Neutrophil (primary cell): ENCODE measurements at regions not wholly inside any gene's neighbourhood (a gene's known extent, or its start where the extent isn't known, plus 50 kb on each side); places are given as distances from the start of the nearest gene placed in this dataset.

Experiments used
- H3K27ac ChIP-seq: fragments of 200-600 bp; sonication (generic); 2 replicates; pipeline ENCODE4 v1.5.1; 2016; ENCODE audit warnings: mild to moderate bottlenecking, moderate library complexity
- H3K27me3 ChIP-seq: fragments of 200-600 bp; sonication (generic); 2 replicates; pipeline ENCODE4 v1.6.0; 2016; ENCODE audit warnings: mild to moderate bottlenecking
- H3K36me3 ChIP-seq: fragments of 200-600 bp; sonication (generic); 2 replicates; pipeline ENCODE4 v1.5.1; 2017
- H3K4me1 ChIP-seq, 2 experiments: fragments of 200-600 bp in 1 of 2; sonication (generic) in 1 of 2; 1 replicate in 1 of 2; 2 replicates in 1 of 2; pipeline versions ENCODE4 v1.5.1 to v1.6.1; 2013 to 2016; ENCODE audit warnings: low read depth in 1 of 2, low read length in 1 of 2, mild to moderate bottlenecking in 1 of 2, moderate library complexity in 1 of 2; ENCODE audit not compliant: control insufficient read depth in 1 of 2, insufficient read depth in 1 of 2
- H3K4me3 ChIP-seq, 2 experiments: fragments of 200-600 bp in 1 of 2; sonication (generic) in 1 of 2; 1 replicate in 1 of 2; 2 replicates in 1 of 2; pipeline ENCODE4 v1.5.1; 2013 to 2016; ENCODE audit warnings: low read depth in 1 of 2, low read length in 1 of 2, mild to moderate bottlenecking in 1 of 2, moderate library complexity in 1 of 2
- H3K9me3 ChIP-seq: fragments of 200-600 bp; sonication (generic); 2 replicates; pipeline ENCODE4 v1.5.1; 2016
- CTCF ChIP-seq: fragments of 200-600 bp; sonication (generic); IDR thresholded peaks from 2 replicates; pipeline ENCODE4 v1.5.1; 2016; ENCODE audit warnings: antibody characterized with exemption

DNA sequence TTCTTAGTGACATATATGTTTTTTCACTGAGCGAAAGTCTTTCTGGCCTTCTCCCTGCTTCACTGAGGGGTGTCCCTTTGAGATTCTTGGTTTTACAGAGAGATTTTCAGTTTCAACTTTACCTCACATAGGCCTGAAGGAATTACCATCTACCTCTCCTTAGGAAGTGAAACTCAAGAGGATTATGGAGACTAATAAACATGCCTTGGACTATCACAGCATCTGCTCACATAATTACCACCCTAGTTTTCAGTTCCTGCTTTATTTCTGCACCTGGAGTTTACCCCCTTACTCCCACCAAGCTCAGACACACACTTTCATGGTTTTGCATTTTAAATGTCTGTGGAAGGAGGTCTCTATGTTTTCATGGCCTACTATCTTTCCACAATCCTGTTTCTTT lies 118.3 kb upstream of the SCAF11 start:
- Histone ChIP-seq H3K9me3 (no peaks in the 10 kb centered on the region), H3K27ac (no peak overlapping the region), H3K4me1 (no peaks in the 10 kb centered on the region), H3K36me3 (no peaks in the 10 kb centered on the region), H3K4me3 (no peak overlapping the region), H3K27me3 (no peaks in the 10 kb centered on the region)
- TF ChIP-seq CTCF: no peak

DNA sequence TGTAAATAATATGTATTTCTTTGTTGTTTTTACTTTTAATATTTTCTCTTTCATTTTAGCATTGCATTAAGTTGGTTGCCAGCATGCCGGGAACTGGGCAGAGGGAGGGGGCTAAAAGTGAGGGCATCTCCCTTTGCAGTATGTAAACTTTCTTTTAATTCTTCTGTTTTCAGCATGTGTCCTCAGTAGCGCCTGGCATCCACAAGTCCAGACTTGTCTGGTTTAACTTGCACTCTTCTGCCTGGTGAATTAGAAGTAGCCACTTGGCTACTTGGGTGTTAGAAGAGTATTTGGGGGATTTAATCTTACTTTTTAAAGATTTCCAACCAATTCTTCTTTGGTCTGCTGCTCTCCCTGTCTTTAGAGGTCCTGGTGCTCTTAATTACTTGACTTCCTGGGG lies 117.2 kb upstream of the SCAF11 start:
- H3K36me3 ChIP-seq: no peaks in the 10 kb centered on the region
- no peaks in the 10 kb centered on the region for H3K9me3 ChIP-seq
- H3K4me1 ChIP-seq: no peaks in the 10 kb centered on the region
- TF ChIP-seq CTCF: no peak
- no peaks in the 10 kb centered on the region for H3K27me3 ChIP-seq
- H3K27ac ChIP-seq: no peak overlapping the region
- H3K4me3 ChIP-seq: no peak overlapping the region

GRCh38 chr12:46105735-46106134 lies 115.4 kb upstream of the SCAF11 start:
- Histone ChIP-seq H3K9me3 (no peaks in the 10 kb centered on the region), H3K36me3 (no peaks in the 10 kb centered on the region), H3K27ac (no peak overlapping the region), H3K27me3 (no peaks in the 10 kb centered on the region), H3K4me1 (no peaks in the 10 kb centered on the region), H3K4me3 (no peak overlapping the region)
- no peak for TF ChIP-seq CTCF

GRCh38 chr12:46103559-46104383 lies 113.4 kb upstream of the SCAF11 start:
- H3K4me3 ChIP-seq: no peak overlapping the region
- H3K36me3 ChIP-seq: no peaks in the 10 kb centered on the region
- no peaks in the 10 kb centered on the region for H3K9me3 ChIP-seq
- H3K27ac ChIP-seq: no peak overlapping the region
- H3K27me3 ChIP-seq: no peaks in the 10 kb centered on the region
- no peak for TF ChIP-seq CTCF
- H3K4me1 ChIP-seq: no peaks in the 10 kb centered on the region

DNA sequence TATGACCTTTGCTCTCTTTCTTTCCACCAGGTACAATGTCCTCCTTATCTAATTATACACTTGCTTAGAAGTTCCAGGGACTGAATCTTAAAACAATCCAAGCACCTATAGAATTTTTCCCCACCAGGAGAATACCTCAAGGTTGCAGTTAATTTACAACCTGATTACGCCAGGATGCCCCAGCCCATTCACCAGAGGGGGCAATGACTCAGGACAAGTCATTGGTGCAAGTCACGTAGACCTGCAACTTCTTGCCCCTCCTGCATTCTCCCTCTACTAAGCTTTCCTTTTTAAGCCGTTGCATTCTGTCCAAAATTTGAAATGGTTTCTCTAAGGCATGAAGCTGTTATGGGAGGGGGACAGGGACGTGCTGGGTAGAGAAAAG lies 111.1 kb upstream of the SCAF11 start:
- H3K27ac ChIP-seq: no peak overlapping the region
- no peak for TF ChIP-seq CTCF
- H3K27me3 ChIP-seq: no peaks in the 10 kb centered on the region
- H3K4me1 ChIP-seq: no peaks in the 10 kb centered on the region
- no peaks in the 10 kb centered on the region for H3K36me3 ChIP-seq
- H3K9me3 ChIP-seq: no peaks in the 10 kb centered on the region
- H3K4me3 ChIP-seq: no peak overlapping the region
